SU-DHL-6 (cell line): ENCODE measurements at regions not wholly inside any gene's neighbourhood (a gene's known extent, or its start where the extent isn't known, plus 50 kb on each side); places are given as distances from the start of the nearest gene placed in this dataset.

Experiments
- H2AFZ ChIP-seq: fragments of 200-600 bp; sonication (generic); 2 replicates; pipeline ENCODE4 v1.6.1; 2014; ENCODE audit warnings: low read depth, mild to moderate bottlenecking, moderate library complexity, mixed read lengths, antibody characterized with exemption, low read length; ENCODE audit not compliant: severe bottlenecking
- H3F3A ChIP-seq: fragments of 200-600 bp; shearing (Covaris generic); 2 replicates; pipeline ENCODE4 v1.6.0; 2016; ENCODE audit warnings: antibody characterized with exemption, mild to moderate bottlenecking; ENCODE audit not compliant: insufficient read depth
- H3K27ac ChIP-seq: fragments of 200-600 bp; sonication (generic); 2 replicates; pipeline ENCODE4 v1.5.1; 2016; ENCODE audit warnings: low read depth, mild to moderate bottlenecking, low read length, moderate library complexity, mixed read lengths
- H3K27me3 ChIP-seq: fragments of 200-600 bp; sonication (generic), shearing (Covaris generic); 2 replicates; pipeline ENCODE4 v1.6.0; 2014; ENCODE audit warnings: mild to moderate bottlenecking, low read length
- H3K36me3 ChIP-seq: fragments of 200-600 bp; sonication (generic); 2 replicates; pipeline ENCODE4 v1.6.1; 2014; ENCODE audit warnings: mild to moderate bottlenecking, low read length, mixed read lengths
- H3K4me2 ChIP-seq: fragments of 300-600, 200-600 bp; shearing (Covaris generic), sonication (generic); 2 replicates; pipeline ENCODE4 v1.6.0; 2014; ENCODE audit warnings: low read length, low read depth, mild to moderate bottlenecking; ENCODE audit not compliant: poor library complexity, severe bottlenecking
- H3K4me3 ChIP-seq: fragments of 200-600 bp; sonication (generic); 2 replicates; pipeline ENCODE4 v1.5.1; 2014; ENCODE audit warnings: antibody characterized with exemption, low read length, mild to moderate bottlenecking, mixed read lengths; ENCODE audit not compliant: insufficient read depth, poor library complexity, severe bottlenecking
- H3K79me2 ChIP-seq: fragments of 200-600 bp; sonication (generic); 2 replicates; pipeline ENCODE4 v1.6.1; 2014; ENCODE audit warnings: mild to moderate bottlenecking, low read length, moderate library complexity; ENCODE audit not compliant: insufficient read depth
- H3K9ac ChIP-seq: fragments of 200-600 bp; sonication (generic); 2 replicates; pipeline ENCODE4 v1.7.0; 2014; ENCODE audit warnings: mild to moderate bottlenecking, low read length
- H3K9me2 ChIP-seq: fragments of 200-600 bp; sonication (generic); replicated peaks from 2 replicates; pipeline ENCODE4 v1.6.1; 2014; ENCODE audit warnings: low read length; ENCODE audit not compliant: insufficient read depth
- H3K9me3 ChIP-seq: fragments of 200-600 bp; sonication (generic); 2 replicates; pipeline ENCODE4 v1.6.1; 2014; ENCODE audit warnings: low read length, mixed read lengths; ENCODE audit not compliant: insufficient read depth
- H4K20me1 ChIP-seq: fragments of 200-600 bp; sonication (generic); 2 replicates; pipeline ENCODE4 v1.6.1; 2014; ENCODE audit warnings: low read depth, mild to moderate bottlenecking, antibody characterized with exemption, low read length, moderate library complexity, mixed read lengths
- CTCF ChIP-seq: fragments of 200-600 bp; sonication (generic); IDR thresholded peaks from one replicate; pipeline ENCODE4 v1.5.1; 2017; ENCODE audit warnings: antibody characterized with exemption, mild to moderate bottlenecking, low read length, moderate library complexity; ENCODE audit not compliant: insufficient read depth, poor library complexity, severe bottlenecking
- EZH2phosphoT487 ChIP-seq: fragments of 200-600 bp; sonication (generic), shearing (Covaris generic); conservative IDR thresholded peaks from 2 replicates; pipeline ENCODE4 v1.6.1; 2018; ENCODE audit warnings: mild to moderate bottlenecking, antibody characterized with exemption, low read length, moderate library complexity, mixed read lengths

DNA sequence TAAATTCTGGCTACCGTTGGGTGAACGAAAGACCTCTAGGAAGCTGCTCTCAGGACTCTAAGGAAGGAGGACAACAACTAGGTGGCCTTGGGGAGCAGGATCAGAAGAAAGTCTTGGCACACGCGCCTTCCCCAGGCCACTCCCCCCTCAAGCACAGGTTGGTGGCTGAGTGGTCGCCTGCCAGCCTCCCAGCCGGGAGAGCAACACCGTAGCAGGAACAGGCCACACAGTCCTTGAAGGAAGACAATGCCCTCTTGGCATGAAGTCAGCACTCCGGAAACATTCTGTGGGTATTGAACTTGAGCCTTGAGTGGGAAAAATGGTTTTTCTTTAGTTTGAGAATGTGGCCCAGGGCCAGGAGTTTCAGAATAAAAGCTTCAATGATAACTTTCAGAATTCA, 87.4 kb upstream of the AGAP1 start:
- Histone ChIP-seq H3K9ac (no peak overlapping the region), H3F3A (no peaks in the 10 kb centered on the region), H3K4me2 (no peak overlapping the region), H3K79me2 (no peaks in the 10 kb centered on the region), H3K9me3 (no peaks in the 10 kb centered on the region), H2AFZ (no peak overlapping the region), H4K20me1 (no peaks in the 10 kb centered on the region), H3K27me3 (no peaks in the 10 kb centered on the region), H3K4me3 (no peak overlapping the region), H3K27ac (no peak overlapping the region), H3K9me2 (no peaks in the 10 kb centered on the region), H3K36me3 (no peaks in the 10 kb centered on the region)
- TF ChIP-seq EZH2phosphoT487 (no peak), CTCF (no peak)

DNA sequence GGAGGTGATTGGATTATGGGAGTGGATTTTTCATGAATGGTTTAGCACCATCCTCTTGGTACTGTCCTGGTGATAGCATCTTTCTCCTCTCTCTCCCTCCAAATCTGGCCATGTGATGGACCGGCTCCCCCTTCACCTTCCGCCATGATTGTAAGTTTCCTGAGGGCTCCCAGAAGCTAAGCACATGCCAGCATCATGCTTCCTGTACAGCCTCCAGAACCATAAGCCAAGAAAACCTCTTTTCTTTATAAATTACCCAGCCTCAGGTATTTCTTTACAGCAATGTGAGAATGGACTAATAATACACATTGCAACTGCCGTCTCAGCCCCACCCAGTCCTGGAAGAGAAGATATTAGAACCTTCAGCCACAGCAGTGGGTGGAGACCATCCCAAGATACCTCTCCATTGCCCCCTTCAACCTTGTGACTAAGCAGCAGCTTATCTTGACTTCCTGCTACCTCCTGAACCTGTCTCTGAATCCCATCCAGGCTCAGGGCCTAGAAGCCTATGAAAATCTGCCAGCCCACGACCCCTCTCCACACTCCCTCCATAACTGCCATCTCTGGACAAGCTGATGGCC, 81.8 kb upstream of the AGAP1 start:
- H3K27ac ChIP-seq = no peak overlapping the region
- no peak for TF ChIP-seq CTCF
- no peak for TF ChIP-seq EZH2phosphoT487
- H3K79me2 ChIP-seq = no peaks in the 10 kb centered on the region
- H3K9me3 ChIP-seq = no peaks in the 10 kb centered on the region
- H3F3A ChIP-seq = no peaks in the 10 kb centered on the region
- no peaks in the 10 kb centered on the region for H3K9me2 ChIP-seq
- H2AFZ ChIP-seq = no peak overlapping the region
- no peaks in the 10 kb centered on the region for H3K36me3 ChIP-seq
- no peak overlapping the region for H3K9ac ChIP-seq
- H3K27me3 ChIP-seq = no peaks in the 10 kb centered on the region
- no peaks in the 10 kb centered on the region for H4K20me1 ChIP-seq
- H3K4me2 ChIP-seq = no peak overlapping the region
- H3K4me3 ChIP-seq = no peak overlapping the region

GRCh38 chr2:235413064-235413463, 80.8 kb upstream of the AGAP1 start:
- Histone ChIP-seq H3F3A (no peaks in the 10 kb centered on the region), H4K20me1 (no peaks in the 10 kb centered on the region), H3K79me2 (no peaks in the 10 kb centered on the region), H3K27ac (no peak overlapping the region), H2AFZ (no peak overlapping the region), H3K9me2 (no peaks in the 10 kb centered on the region), H3K9me3 (no peaks in the 10 kb centered on the region), H3K9ac (no peak overlapping the region), H3K4me2 (no peak overlapping the region), H3K36me3 (no peaks in the 10 kb centered on the region), H3K27me3 (no peaks in the 10 kb centered on the region), H3K4me3 (no peak overlapping the region)
- TF ChIP-seq CTCF (no peak), EZH2phosphoT487 (no peak)
